Activated naive CD8-positive, alpha-beta T cell treated with anti-CD3 and anti-CD28 coated beads for 36 hours (primary cell): ENCODE measurements at regions not wholly inside any gene's neighbourhood (a gene's known extent, or its start where the extent isn't known, plus 50 kb on each side); places are given as distances from the start of the nearest gene placed in this dataset.

Source experiments
- DNase-seq: peaks from one replicate; pipeline ENCODE4 v3.0.0; 2021
- H3K27ac Mint-ChIP-seq: one replicate; pipeline ENCODE4 v1.8.0; 2022; ENCODE audit warnings: mild to moderate bottlenecking, moderate library complexity, mixed read lengths
- H3K27me3 Mint-ChIP-seq: one replicate; pipeline ENCODE4 v1.8.0; 2022; ENCODE audit warnings: mild to moderate bottlenecking, mixed read lengths
- H3K36me3 Mint-ChIP-seq: one replicate; pipeline ENCODE4 v1.8.0; 2021; ENCODE audit warnings: mild to moderate bottlenecking, mixed read lengths
- H3K4me1 Mint-ChIP-seq: one replicate; pipeline ENCODE4 v1.8.0; 2021; ENCODE audit warnings: mixed read lengths
- H3K4me3 Mint-ChIP-seq: one replicate; pipeline ENCODE4 v1.8.0; 2022; ENCODE audit warnings: mild to moderate bottlenecking, moderate library complexity, mixed read lengths
- H3K9me3 Mint-ChIP-seq: one replicate; pipeline ENCODE4 v1.8.0; 2022; ENCODE audit warnings: mixed read lengths

- DNase-seq, result no peak
- Mint-ChIP-seq H3K36me3 (no peaks in the 10 kb centered on the region), H3K4me3 (no peak overlapping the region), H3K27me3 (peaks cover 12% of the 10 kb centered on the region), H3K27ac (no peak overlapping the region), H3K9me3 (no peaks in the 10 kb centered on the region), H3K4me1 (no peaks in the 10 kb centered on the region)
Observed at GRCh38 chrX:45323387-45323786, 122.7 kb upstream of the DIPK2B start.

DNA sequence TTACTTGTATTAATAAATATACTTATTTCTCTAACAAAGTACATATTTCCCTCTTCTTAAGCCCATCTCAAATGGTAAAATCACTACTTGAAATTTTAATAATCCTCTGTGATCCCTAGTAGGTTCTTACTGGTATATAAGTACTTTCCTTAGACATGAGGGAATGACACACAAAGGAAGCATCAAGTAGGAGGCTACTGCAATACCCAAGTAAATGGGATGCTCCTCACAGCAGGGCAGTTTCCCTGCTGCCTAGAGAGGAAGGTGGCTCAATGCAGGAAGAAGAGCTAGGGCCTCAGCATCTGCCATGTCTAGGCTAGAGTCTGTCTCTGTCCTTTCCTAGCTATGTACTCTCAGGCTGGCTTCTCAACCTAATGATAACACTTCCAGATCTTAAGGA lies 122.1 kb upstream of the DIPK2B start:
- Mint-ChIP-seq H3K4me3 (no peak overlapping the region), H3K36me3 (no peaks in the 10 kb centered on the region), H3K4me1 (no peaks in the 10 kb centered on the region), H3K27me3 (peaks cover 15% of the 10 kb centered on the region), H3K27ac (no peak overlapping the region), H3K9me3 (no peaks in the 10 kb centered on the region)
- no peak for DNase-seq

- Mint-ChIP-seq H3K4me1 (no peaks in the 10 kb centered on the region), H3K36me3 (no peaks in the 10 kb centered on the region), H3K27me3 (peaks cover 16% of the 10 kb centered on the region), H3K4me3 (no peak overlapping the region), H3K9me3 (no peaks in the 10 kb centered on the region), H3K27ac (no peak overlapping the region)
- DNase-seq, result no peak
Observed at GRCh38 chrX:45322382-45322781, 121.7 kb upstream of the DIPK2B start.

GRCh38 chrX:45320191-45320590 lies 119.5 kb upstream of the DIPK2B start:
- no peak overlapping the region for H3K27ac Mint-ChIP-seq
- no peaks in the 10 kb centered on the region for H3K9me3 Mint-ChIP-seq
- no peaks in the 10 kb centered on the region for H3K4me1 Mint-ChIP-seq
- no peaks in the 10 kb centered on the region for H3K36me3 Mint-ChIP-seq
- no peak for DNase-seq
- H3K4me3 Mint-ChIP-seq, result no peak overlapping the region
- H3K27me3 Mint-ChIP-seq, result peaks cover 20% of the 10 kb centered on the region

DNA sequence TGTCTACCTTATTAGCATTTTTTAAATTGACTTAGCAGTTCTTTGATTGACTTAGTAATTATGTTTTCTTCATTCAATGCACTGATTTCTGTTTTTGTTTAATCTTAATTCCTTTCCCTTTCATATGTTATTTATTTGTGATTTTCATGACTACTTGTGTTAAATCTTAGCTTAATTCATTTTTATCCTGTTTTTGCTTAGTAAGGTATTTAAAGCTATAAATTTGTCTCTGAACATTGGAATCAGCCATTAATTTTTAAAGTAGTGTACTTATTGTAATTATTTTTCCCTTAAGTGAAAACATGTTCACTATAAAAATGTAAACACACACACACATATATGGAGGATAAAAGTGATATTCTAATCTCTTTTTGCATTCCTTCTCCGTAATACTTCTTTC lies 109.1 kb upstream of the DIPK2B start:
- Mint-ChIP-seq H3K4me1 (no peaks in the 10 kb centered on the region), H3K4me3 (no peak overlapping the region), H3K36me3 (no peaks in the 10 kb centered on the region), H3K9me3 (no peaks in the 10 kb centered on the region), H3K27me3 (no peaks in the 10 kb centered on the region), H3K27ac (no peak overlapping the region)
- no peak for DNase-seq

DNA sequence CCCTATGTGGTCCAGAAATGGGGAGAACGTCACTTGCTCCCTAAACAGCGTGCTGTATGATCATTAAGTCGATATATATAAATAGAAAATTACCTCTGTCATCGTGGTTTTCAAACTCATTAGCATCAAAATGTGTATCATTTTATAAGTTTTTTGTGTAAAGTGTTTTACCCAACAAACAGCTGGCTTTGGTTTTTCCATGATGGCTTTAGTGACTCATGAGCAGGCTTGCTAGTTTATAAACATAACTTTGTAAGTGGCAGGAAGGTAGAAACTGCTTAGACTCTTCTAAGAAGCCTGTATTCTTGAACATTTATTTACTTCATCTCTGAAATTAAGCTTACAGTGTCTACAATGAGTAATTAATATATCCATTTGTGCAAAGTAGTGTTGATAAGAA lies 108.4 kb upstream of the DIPK2B start:
- no peaks in the 10 kb centered on the region for H3K27me3 Mint-ChIP-seq
- no peaks in the 10 kb centered on the region for H3K4me1 Mint-ChIP-seq

DNA sequence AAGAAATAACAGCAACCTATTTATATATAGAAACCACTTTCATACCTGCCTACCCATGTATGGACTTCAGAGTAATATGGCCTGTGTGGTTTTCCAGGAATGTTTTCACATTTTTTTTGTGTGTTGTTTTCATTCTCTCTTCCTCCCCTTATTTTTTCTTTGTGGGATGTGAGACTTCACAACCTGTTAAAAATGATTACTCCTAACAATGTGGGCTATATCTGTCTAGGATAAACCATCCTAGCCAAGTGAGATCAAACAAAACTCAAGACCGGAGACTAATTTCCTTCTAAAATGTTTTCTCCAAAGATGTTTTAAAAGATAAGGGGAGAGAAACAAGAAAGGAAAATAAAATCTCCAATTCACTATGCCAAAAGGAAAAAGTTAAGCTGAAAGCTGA lies 106.1 kb upstream of the DIPK2B start:
- H3K36me3 Mint-ChIP-seq, result no peaks in the 10 kb centered on the region
- H3K27ac Mint-ChIP-seq, result no peak overlapping the region
- H3K9me3 Mint-ChIP-seq, result no peaks in the 10 kb centered on the region
- H3K27me3 Mint-ChIP-seq, result no peaks in the 10 kb centered on the region
- no peak overlapping the region for H3K4me3 Mint-ChIP-seq
- DNase-seq, result no peak
- no peaks in the 10 kb centered on the region for H3K4me1 Mint-ChIP-seq

More for the DNA sequence above, 108.4 kb upstream of the DIPK2B start:
- no peak overlapping the region for H3K4me3 Mint-ChIP-seq
- no peak overlapping the region for H3K27ac Mint-ChIP-seq
- no peak for DNase-seq
- H3K9me3 Mint-ChIP-seq, result no peaks in the 10 kb centered on the region
- no peaks in the 10 kb centered on the region for H3K36me3 Mint-ChIP-seq

DNA sequence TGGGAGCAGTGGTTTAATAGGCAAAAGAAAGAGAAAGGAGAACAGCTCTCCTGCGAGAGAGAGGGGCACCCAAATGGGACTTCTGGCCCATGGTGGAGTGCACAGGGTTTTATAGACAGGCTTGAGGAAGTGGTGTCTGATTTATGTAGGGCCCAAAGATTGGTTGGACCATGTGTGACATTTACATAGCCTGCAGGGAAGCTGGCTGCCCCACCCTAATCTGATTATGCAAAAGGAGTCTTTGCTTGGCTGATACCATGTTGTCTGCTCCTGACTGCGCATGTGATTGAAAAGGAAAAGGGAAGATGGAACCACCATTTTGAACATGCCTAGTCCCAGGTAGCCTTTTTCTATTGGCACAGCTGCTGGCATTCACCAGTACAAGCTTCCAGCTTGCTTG lies 100.0 kb upstream of the DIPK2B start:
- Mint-ChIP-seq H3K27me3 (no peaks in the 10 kb centered on the region), H3K27ac (no peak overlapping the region), H3K9me3 (no peaks in the 10 kb centered on the region), H3K4me3 (no peak overlapping the region), H3K4me1 (no peaks in the 10 kb centered on the region), H3K36me3 (no peaks in the 10 kb centered on the region)
- DNase-seq, result no peak

DNA sequence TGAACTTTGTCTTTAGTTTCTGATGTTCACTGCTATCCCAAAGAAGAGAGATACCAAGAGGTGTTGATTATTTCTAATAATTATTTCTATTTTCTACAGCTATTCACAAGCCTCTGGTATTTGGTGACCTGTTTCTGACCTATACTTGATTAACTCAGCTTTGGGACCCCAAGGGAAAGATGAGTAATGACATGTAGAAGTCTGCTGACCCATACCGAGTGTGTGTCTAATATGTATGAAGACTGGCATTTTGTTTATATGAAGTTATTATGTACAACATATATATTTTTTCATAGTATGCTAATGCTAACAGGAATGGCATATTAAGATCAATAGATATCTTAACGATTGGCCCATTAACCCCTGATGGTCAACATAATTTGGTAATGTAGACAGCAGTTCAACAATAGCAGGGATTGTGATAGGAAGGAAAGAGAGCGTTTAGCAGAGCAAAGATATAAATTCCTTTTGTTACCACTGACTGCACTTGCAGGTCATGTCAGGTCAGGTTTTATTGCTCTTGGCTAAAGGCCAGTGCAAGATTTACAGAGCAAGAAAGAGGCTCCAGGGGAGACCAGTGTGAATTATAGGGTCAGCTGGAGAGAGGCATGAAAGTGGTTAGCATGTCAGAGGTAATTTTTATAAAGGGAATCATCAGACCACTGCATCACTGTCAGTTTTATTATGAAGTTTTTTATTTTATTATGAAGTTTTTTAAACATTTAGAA lies 94.7 kb upstream of the DIPK2B start:
- no peaks in the 10 kb centered on the region for H3K27me3 Mint-ChIP-seq
- no peak for DNase-seq
- no peak overlapping the region for H3K27ac Mint-ChIP-seq
- no peaks in the 10 kb centered on the region for H3K4me1 Mint-ChIP-seq
- H3K9me3 Mint-ChIP-seq, result no peaks in the 10 kb centered on the region
- H3K36me3 Mint-ChIP-seq, result no peaks in the 10 kb centered on the region
- no peak overlapping the region for H3K4me3 Mint-ChIP-seq

- Mint-ChIP-seq H3K36me3 (no peaks in the 10 kb centered on the region), H3K27ac (no peak overlapping the region), H3K9me3 (no peaks in the 10 kb centered on the region), H3K27me3 (peaks cover 5% of the 10 kb centered on the region), H3K4me3 (no peak overlapping the region), H3K4me1 (no peaks in the 10 kb centered on the region)
- no peak for DNase-seq
Observed at GRCh38 chrX:45274576-45274975, 73.9 kb upstream of the DIPK2B start.

GRCh38 chrX:45267007-45267406 lies 66.3 kb upstream of the DIPK2B start:
- H3K4me3 Mint-ChIP-seq, result no peak overlapping the region
- H3K27ac Mint-ChIP-seq, result no peak overlapping the region
- H3K4me1 Mint-ChIP-seq, result no peaks in the 10 kb centered on the region
- H3K9me3 Mint-ChIP-seq, result no peaks in the 10 kb centered on the region
- DNase-seq, result no peak
- H3K36me3 Mint-ChIP-seq, result no peaks in the 10 kb centered on the region
- H3K27me3 Mint-ChIP-seq, result no peaks in the 10 kb centered on the region

DNA sequence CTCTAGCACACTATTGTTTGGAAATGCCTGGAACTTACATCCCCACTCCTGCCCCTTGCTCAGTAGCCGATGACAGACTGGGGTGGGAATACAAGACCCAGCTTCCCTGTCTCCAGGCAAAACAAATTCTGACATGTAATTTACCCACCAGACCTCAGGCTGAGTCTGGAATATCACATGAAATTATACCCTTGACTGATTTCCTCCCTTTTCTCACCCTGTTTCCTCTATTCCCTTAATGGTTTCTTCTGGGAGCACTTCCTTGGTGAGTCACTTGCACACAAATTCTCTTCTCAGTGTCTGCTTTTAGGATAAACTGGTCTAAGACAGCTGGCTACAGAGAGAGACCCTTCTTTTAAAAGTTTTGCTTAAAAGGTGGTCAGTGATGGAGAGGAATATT lies 65.8 kb upstream of the DIPK2B start:
- Mint-ChIP-seq H3K27ac (no peak overlapping the region), H3K36me3 (no peaks in the 10 kb centered on the region)

GRCh38 chrX:45264865-45265264 lies 64.2 kb upstream of the DIPK2B start:
- no peak overlapping the region for H3K27ac Mint-ChIP-seq
- H3K4me1 Mint-ChIP-seq, result no peaks in the 10 kb centered on the region
- H3K36me3 Mint-ChIP-seq, result no peaks in the 10 kb centered on the region
- H3K27me3 Mint-ChIP-seq, result no peaks in the 10 kb centered on the region
- no peaks in the 10 kb centered on the region for H3K9me3 Mint-ChIP-seq
- no peak for DNase-seq
- no peak overlapping the region for H3K4me3 Mint-ChIP-seq

More for the DNA sequence above, 65.8 kb upstream of the DIPK2B start:
- no peak for DNase-seq
- Mint-ChIP-seq H3K4me1 (no peaks in the 10 kb centered on the region), H3K9me3 (no peaks in the 10 kb centered on the region), H3K4me3 (no peak overlapping the region), H3K27me3 (no peaks in the 10 kb centered on the region)

DNA sequence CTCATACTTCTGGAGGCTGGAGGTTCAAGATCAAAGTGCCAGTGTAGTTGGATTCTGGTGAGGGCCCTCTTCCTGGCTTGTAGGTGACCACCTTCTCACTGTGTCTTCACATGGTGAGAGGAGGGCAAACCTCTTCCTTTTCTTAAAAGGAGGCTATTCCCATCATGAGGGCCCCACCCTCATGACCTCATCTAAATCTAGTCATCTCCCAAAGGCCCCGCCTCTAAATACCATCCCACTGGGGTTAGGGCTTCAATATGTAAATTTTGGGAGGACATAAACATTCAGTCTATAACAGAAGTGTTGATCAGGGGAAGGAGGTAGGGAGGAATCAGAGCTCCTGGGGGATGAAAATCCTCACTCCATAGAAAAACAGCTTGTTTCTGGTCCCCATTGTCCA lies 60.8 kb upstream of the DIPK2B start:
- H3K4me1 Mint-ChIP-seq, result no peaks in the 10 kb centered on the region

DNA sequence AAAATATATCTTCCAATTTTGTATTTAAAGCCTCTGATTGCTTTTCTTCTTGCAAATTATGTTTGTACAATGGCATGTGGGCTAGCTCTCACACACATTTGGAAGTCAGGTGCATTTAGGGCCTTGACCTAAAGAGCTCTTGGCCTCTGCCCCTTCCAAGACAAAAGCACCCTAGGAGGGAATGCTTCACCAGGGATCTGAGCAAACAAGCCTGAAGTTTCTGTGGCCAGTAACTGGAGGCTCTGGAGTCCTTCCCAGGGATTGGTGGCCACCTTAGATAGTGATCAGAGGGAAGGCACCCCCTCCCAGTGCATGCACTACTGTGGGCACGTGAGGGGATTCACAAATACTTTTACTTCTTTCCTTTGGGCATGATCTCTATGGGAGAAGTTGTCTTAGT lies 60.3 kb upstream of the DIPK2B start:
- Mint-ChIP-seq H3K27me3 (no peaks in the 10 kb centered on the region), H3K4me1 (no peaks in the 10 kb centered on the region), H3K9me3 (no peaks in the 10 kb centered on the region), H3K27ac (no peak overlapping the region), H3K36me3 (no peaks in the 10 kb centered on the region), H3K4me3 (no peak overlapping the region)
- no peak for DNase-seq

More for the DNA sequence above, 60.8 kb upstream of the DIPK2B start:
- no peak for DNase-seq
- H3K27me3 Mint-ChIP-seq, result no peaks in the 10 kb centered on the region
- H3K27ac Mint-ChIP-seq, result no peak overlapping the region
- no peaks in the 10 kb centered on the region for H3K9me3 Mint-ChIP-seq
- H3K36me3 Mint-ChIP-seq, result no peaks in the 10 kb centered on the region
- no peak overlapping the region for H3K4me3 Mint-ChIP-seq

- H3K9me3 Mint-ChIP-seq, result no peaks in the 10 kb centered on the region
- H3K36me3 Mint-ChIP-seq, result no peaks in the 10 kb centered on the region
- no peak overlapping the region for H3K27ac Mint-ChIP-seq
- DNase-seq, result no peak
- H3K27me3 Mint-ChIP-seq, result no peaks in the 10 kb centered on the region
- no peak overlapping the region for H3K4me3 Mint-ChIP-seq
- no peaks in the 10 kb centered on the region for H3K4me1 Mint-ChIP-seq
Observed at GRCh38 chrX:45258731-45259402, 58.2 kb upstream of the DIPK2B start.
